Transverse colon (tissue), 3 donors: ENCODE measurements at regions not wholly inside any gene's neighbourhood (a gene's known extent, or its start where the extent isn't known, plus 50 kb on each side); places are given as distances from the start of the nearest gene placed in this dataset.

Experiments
- CTCF ChIP-seq, 5 experiments: fragments of 200-600 bp in 3 of 5; fragments of 450-650 bp in 2 of 5; sonication (generic) in 3 of 5; IDR thresholded peaks; 1 replicate in 2 of 5; 2 replicates in 3 of 5; pipeline ENCODE4 v1.5.1; 2016 to 2017; ENCODE audit warnings: antibody characterized with exemption in 5 of 5, inconsistent platforms in 3 of 5, mild to moderate bottlenecking in 2 of 5, moderate library complexity in 1 of 5
- POLR2A ChIP-seq: fragments of 450-650 bp; IDR thresholded peaks from one replicate; pipeline ENCODE4 v1.6.1; 2016; ENCODE audit warnings: antibody characterized with exemption, mild to moderate bottlenecking, moderate library complexity

- no peak for TF ChIP-seq CTCF (IDR thresholded peaks at IDR 0.05)
- no peak for TF ChIP-seq POLR2A
Measured at GRCh38 chr2:128638341-128639119, 319.9 kb upstream of the HS6ST1 start.
